Psoas muscle (tissue), 7 donors: ENCODE measurements at regions not wholly inside any gene's neighbourhood (a gene's known extent, or its start where the extent isn't known, plus 50 kb on each side); places are given as distances from the start of the nearest gene placed in this dataset.

Source experiments
- ATAC-seq, 4 donors: fragments of 200-7000 bp; cut with Tn5 transposase; one replicate each; pipeline ENCODE4 v1.9.1; 2020; ENCODE audit warnings: moderate library complexity in 3 of 4, mild to moderate bottlenecking in 2 of 4
- DNase-seq, 2 donors: peaks; one replicate each; pipeline ENCODE4 v3.0.0-alpha.2; 2020
- H3K27ac ChIP-seq: fragments of 200-600 bp; one replicate; pipeline ENCODE4 v1.8.0; 2022
- H3K27me3 ChIP-seq, 3 donors: fragments of 200-600 bp in 1 of 3; one replicate each; pipeline versions ENCODE4 v1.6.1 to v1.8.0; 2013 to 2022; ENCODE audit warnings: low read length in 2 of 3, mild to moderate bottlenecking in 2 of 3, moderate library complexity in 1 of 3; ENCODE audit not compliant: insufficient read depth in 3 of 3
- H3K36me3 ChIP-seq, 2 donors: fragments of 200-600 bp in 1 of 2; one replicate each; pipeline versions ENCODE4 v1.6.1 to v1.8.0; 2013 to 2022; ENCODE audit warnings: low read depth in 1 of 2, mild to moderate bottlenecking in 1 of 2, moderate library complexity in 1 of 2; ENCODE audit not compliant: insufficient read depth in 1 of 2
- H3K4me1 ChIP-seq: fragments of 200-600 bp; one replicate; pipeline ENCODE4 v1.8.0; 2022
- H3K4me3 ChIP-seq: fragments of 200-600 bp; one replicate; pipeline ENCODE4 v1.8.0; 2022; ENCODE audit warnings: mild to moderate bottlenecking
- H3K9me3 ChIP-seq: fragments of 200-600 bp; one replicate; pipeline ENCODE4 v1.8.0; 2022
- WGBS, 3 donors: extraction: QIAGEN DNeasy Blood & Tissue Kit; methylation state at CpG; one replicate each; pipeline versions ENCODE4 v1.1.6 to v1.1.7; 2013; 5-methylcytosine and 5-hydroxymethylcytosine counted together
- intact Hi-C, 2 donors: fragments of 100-400 bp; cut with DNase I; formaldehyde crosslinking; loops; one replicate each; pipeline versions ENCODE4 v1.11.0 to v1.14.2; 2022
- TF ChIP-seq, protein P1 (sequence below): fragments of 200-600 bp; IDR thresholded peaks from one replicate; pipeline ENCODE4 v1.8.0; 2022; ENCODE audit warnings: antibody characterized with exemption
- donor health status: healthy with polysubstance abuse.
- donor health status: DM: no; HTN: no; CAD: no; lungs with moderate emphysema.
- donor health status: Bipolar disorder and iron deficiency.
- donor health status: healthy.
- donor health status: DM: yes; HTN: yes; CAD: no.
- donor health status: DM: no; HTN: no; CAD: no.
- donor health status: DM: yes; HTN: yes; CAD: no.

GRCh38 chrX:38898261-38898660 is 97.0 kb downstream of the MID1IP1 start:
- WGBS, 3 donors: 43 to 59% (median 52%) methylated on average over 6 of the region's 6 CpGs
- Histone ChIP-seq H3K4me1 (no peaks in the 10 kb centered on the region), H3K27ac (no peak overlapping the region), H3K4me3 (no peak overlapping the region), H3K27me3 (no peaks in the 10 kb centered on the region), H3K36me3 (no peaks in the 10 kb centered on the region), H3K9me3 (no peaks in the 10 kb centered on the region)
- ATAC-seq (no peak), DNase-seq (no peak)
- intact Hi-C loops: no loop called here
- TF ChIP-seq, protein P1, sequence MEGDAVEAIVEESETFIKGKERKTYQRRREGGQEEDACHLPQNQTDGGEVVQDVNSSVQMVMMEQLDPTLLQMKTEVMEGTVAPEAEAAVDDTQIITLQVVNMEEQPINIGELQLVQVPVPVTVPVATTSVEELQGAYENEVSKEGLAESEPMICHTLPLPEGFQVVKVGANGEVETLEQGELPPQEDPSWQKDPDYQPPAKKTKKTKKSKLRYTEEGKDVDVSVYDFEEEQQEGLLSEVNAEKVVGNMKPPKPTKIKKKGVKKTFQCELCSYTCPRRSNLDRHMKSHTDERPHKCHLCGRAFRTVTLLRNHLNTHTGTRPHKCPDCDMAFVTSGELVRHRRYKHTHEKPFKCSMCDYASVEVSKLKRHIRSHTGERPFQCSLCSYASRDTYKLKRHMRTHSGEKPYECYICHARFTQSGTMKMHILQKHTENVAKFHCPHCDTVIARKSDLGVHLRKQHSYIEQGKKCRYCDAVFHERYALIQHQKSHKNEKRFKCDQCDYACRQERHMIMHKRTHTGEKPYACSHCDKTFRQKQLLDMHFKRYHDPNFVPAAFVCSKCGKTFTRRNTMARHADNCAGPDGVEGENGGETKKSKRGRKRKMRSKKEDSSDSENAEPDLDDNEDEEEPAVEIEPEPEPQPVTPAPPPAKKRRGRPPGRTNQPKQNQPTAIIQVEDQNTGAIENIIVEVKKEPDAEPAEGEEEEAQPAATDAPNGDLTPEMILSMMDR: no peak

- intact Hi-C loops: no loop called here
- no peak for DNase-seq
- ATAC-seq: no peak
- Histone ChIP-seq H3K4me1 (no peaks in the 10 kb centered on the region), H3K9me3 (no peaks in the 10 kb centered on the region), H3K27ac (no peak overlapping the region), H3K27me3 (no peaks in the 10 kb centered on the region), H3K4me3 (no peak overlapping the region), H3K36me3 (no peaks in the 10 kb centered on the region)
- 61 to 95% (median 93%) methylated on average over 1 of the region's 1 CpG for WGBS, 3 donors
- TF ChIP-seq, protein P1: no peak
These were observed 98.4 kb downstream of the MID1IP1 start for GRCh38 chrX:38899650-38900049.

- intact Hi-C loops: no loop called here
- no peak for ATAC-seq
- DNase-seq: no peak
These were observed 99.5 kb downstream of the MID1IP1 start for GRCh38 chrX:38900719-38901118.

GRCh38 chrX:38902972-38903492 is 101.8 kb downstream of the MID1IP1 start:
- 71 to 91% (median 91%) methylated on average over 13 of the region's 13 CpGs for WGBS, 3 donors
- no peaks in the 10 kb centered on the region for H3K9me3 ChIP-seq

More at GRCh38 chrX:38900719-38901118, 99.5 kb downstream of the MID1IP1 start:
- no peaks in the 10 kb centered on the region for H3K27me3 ChIP-seq
- no peak overlapping the region for H3K4me3 ChIP-seq
- WGBS, 3 donors: 85 to 96% (median 92%) methylated on average over 6 of the region's 6 CpGs
- H3K9me3 ChIP-seq: no peaks in the 10 kb centered on the region
- TF ChIP-seq, protein P1: no peak
- H3K4me1 ChIP-seq: no peaks in the 10 kb centered on the region
- H3K36me3 ChIP-seq: no peaks in the 10 kb centered on the region
- no peak overlapping the region for H3K27ac ChIP-seq

More at GRCh38 chrX:38902972-38903492, 101.8 kb downstream of the MID1IP1 start:
- Histone ChIP-seq H3K27me3 (no peaks in the 10 kb centered on the region), H3K27ac (no peak overlapping the region), H3K4me1 (no peaks in the 10 kb centered on the region), H3K4me3 (no peak overlapping the region), H3K36me3 (no peaks in the 10 kb centered on the region)
- intact Hi-C loops: no loop called here
- DNase-seq (no peak), ATAC-seq (no peak)
- TF ChIP-seq, protein P1: no peak
